ENCODE measurements at regions not wholly inside any gene's neighbourhood (a gene's known extent, or its start where the extent isn't known, plus 50 kb on each side); places are given as distances from the start of the nearest gene placed in this dataset.

DNA sequence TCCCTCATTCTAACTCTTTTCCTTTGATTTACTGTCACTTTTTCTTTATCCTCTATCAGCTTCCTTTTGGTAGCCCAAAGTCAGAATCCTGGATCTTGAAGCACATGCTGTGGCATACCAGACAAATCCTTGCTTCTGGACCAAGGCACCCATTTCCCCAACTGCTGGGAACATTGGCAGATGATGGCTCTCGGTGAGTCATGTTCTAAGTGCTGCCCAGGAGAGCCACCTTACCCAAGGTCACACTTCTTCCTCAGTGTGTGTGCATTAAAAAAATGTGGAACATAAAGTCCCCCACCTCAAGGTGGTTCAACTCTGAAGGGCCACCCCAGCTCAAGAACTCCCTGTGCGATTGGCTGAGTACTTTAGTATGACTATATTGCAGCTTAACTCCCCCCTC is 141.4 kb upstream of the PUM3 start:
- no peak for DNase-seq (ENCODE audit: low spot score)

DNA sequence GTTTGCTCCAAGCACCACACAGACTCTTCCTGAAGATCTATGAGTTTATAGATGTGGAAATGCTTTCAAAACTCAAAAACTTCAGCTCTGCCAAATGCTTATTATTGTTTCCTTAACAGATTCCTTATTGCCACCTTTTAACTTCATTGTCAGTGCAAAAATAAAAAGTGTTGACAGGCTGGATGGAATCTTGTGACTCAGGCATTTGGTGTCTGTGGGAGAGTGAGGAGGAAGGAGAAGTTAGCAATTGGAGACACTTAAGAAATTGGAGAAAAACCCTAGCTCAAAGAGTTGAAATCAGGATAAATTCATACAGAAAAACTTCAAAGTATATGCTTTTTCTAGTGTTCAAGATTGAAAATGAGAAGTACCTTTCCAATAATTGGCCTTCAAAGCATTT is 140.6 kb upstream of the PUM3 start:
- no peak for DNase-seq (ENCODE audit: low spot score)

DNA sequence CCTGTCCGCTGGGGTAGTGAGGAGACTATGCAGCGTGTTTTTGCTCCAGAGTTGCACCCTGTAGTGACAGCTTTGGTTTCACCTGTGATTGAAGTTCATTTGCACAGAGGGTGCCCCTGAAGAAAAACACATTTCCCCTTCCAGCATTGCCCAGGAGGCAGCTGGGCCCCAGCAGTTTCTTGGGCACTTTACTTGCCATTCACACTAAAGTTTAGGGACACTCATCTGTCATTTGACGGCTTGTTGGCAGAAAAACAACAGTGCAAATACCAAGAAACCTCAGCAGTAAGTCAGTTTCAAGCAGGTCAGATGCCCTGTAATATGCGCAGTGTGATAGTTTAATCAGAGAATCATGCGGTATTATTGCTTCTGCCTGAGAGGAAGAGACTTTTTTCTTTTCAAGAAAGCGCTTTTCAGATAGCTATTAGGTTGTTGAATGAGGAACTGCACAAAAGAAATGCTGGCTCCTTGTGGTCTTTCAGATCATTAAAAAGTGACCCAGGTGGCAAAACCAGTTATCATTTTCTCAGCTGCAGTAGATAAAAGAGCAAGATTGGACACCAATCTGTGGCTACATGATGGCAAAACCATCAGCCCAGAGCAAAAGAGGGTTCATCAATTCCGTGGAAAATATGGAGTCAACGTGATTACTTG is 136.2 kb upstream of the PUM3 start:
- DNase-seq (ENCODE audit: low spot score): no peak

DNA sequence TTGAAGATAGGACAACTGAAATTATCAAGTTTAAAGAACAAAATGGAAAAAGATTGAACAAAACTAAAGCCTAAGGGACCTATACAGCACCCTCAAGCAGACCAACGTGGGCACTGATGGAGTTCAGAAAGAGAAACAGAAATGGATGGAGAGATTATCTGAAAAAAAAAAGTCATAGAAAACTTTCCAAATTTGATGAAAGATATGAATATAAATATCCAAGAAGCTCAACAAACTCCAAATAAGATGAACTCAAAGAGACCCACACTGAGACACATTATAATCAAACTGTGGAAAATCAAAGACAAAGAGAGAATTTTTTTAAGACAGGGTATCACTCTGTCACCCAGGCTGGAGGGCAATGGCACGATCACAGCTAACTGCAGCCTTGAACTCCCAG is 128.6 kb upstream of the PUM3 start:
- no peak for DNase-seq (ENCODE audit: low spot score)

DNA sequence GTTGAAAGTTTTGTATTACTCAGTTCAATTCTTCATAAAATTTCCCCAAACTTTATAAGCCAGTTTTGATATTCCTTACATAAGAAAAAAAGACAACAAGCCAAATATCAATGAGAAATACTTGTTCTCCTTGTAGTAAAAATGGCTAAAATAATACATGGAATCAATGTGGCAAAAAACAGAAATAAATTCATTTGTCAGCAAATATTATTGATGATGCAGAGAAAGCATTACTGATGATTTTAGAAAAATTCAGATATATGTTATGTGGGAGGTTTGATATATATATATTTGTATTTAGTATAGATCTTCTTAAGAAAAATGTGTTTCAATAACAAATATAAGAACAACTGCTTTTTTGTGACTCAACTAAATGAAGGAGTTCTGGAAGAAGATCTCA is 127.0 kb upstream of the PUM3 start:
- DNase-seq (ENCODE audit: low spot score): no peak

DNA sequence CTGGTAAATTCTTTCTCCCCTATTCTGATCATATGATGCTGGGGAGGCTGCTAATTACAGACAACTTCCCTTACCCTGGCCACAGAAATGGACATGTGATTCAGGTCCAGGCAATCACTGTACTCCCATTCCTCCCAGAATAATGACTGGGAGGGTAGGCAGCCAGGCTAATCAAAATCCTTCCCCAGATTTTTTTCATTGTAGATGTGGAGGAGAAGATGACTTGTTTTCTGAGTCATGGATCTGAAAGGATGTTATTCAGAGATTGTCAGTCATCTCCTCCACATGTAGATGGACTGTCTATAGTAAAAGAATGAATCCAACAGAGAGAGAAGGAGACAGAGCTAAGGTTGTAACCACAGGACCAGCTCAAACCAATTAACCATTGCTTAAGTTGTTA is 123.9 kb upstream of the PUM3 start:
- DNase-seq (ENCODE audit: low spot score): no peak

DNA sequence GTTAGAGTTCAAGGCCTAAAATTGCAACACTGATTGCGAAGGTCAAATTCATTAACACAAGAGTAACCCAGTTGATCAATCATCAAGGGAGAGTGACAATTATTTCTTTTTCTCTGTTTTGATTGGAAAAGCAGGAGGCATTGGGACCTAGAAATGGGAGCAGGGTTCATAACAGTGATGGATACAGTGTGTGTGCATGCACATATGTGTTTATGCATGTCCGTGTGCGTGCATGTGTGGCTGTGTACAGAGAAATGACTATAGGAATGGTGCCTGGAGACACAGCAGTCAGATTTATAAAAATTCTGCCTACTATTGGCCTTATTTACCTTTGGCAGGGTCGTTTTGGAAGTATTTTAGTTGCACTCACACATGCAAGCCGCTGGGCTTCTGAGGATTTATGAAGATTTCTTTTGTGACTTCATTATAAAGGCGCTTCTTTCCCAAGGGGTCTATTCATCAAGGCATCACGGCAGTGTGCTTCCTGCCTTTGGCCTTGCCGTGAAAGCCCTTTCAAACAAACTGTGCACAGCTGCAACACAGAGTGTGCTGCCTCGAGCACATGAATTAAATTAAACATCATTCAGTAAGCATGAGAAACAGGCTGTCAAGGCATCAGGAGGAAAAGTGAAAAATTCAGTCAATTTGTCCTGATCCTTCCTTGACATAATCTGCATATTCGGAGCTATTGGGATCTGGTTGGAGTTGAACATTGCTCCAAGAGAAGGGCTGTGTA is 122.8 kb upstream of the PUM3 start:
- no peak for DNase-seq (ENCODE audit: low spot score)

DNA sequence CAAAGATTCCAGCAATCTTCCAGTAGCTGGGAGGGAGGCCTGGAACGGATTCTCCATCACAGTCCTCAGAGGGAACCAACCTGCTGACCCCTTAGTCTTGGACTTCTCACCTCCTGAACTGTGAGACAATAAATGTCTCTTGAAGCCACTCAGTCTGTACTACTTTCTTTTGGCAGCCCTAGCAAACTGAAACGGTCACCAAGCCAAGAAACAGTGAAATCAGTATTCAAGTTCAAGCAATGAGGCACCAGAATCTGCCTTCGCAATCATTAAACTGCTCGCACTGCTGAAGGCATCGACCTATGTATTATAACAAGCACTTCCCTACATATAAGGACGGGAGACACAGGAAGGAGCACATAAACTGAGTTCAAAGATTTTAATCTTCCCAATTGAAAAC is 120.6 kb upstream of the PUM3 start:
- DNase-seq (ENCODE audit: low spot score): no peak

DNA sequence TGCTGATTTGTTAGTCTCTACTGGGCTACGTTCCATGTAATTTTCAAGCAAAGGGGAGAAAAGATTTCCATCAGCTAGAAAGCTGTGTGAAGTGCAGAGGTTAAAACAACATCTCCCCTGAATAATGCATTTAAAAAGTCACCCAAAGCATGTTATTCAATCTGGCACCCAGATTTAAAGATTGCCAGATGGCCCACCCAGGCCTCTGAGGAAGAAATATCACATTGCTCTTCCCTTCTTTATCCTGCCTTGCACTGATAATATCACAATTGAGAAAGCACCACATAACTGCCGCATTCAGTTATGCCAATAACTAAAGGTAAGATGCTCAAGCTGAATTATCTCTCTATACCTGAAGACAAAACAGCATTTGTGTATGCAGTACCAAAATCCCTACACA is 119.4 kb upstream of the PUM3 start:
- DNase-seq (ENCODE audit: low spot score): no peak

DNA sequence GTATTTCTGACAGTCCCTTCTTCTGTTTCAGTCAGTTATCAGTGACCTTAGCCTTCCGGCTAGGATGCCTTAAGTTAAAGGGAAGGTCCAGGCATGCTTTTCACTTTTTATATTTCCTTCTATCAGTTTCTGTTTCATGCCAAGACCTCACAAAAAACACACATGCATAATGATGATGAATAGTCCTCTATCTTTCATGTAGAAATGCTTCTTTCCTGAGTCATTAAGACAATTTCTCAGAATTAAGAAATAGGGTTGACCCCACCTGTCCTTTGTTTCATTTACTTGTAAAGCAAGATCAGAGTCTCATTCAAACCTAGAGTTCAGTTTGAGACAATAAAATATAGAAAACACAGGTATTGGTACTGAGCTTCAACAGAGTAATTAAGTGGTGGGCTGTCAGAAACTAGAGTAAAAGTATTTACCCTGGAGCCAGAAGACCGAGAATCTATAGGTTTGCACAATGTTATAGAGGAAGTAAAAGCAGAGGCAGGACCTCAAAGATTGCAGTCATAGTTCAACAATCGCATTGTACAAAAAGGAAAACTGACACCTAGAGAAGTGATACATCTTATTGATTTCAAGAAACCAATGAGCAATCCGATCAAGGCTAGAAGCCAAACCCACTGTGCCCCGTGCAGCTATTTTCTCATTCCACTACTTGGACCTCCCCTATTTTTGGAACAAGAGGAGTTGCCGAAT is 118.7 kb upstream of the PUM3 start:
- DNase-seq (ENCODE audit: low spot score): no peak

DNA sequence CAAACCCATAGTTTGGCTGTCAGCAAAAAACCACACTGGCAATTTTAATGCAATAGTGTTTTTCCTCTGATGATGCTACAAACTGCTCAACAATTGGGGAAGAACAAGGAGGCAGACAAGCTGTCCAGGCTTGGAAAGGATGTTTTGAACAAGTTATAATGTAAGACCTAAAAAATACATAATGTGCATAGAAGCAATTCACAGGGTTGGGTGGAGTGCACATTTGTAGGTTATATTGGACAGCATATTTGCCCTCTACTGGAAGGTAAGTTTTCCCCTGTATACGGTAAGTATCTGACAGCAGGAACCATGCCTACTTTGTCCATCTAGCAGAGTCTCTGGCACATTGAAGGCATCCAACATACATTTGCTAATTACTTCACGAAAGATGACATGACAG is 114.3 kb upstream of the PUM3 start:
- DNase-seq (ENCODE audit: low spot score): no peak

DNA sequence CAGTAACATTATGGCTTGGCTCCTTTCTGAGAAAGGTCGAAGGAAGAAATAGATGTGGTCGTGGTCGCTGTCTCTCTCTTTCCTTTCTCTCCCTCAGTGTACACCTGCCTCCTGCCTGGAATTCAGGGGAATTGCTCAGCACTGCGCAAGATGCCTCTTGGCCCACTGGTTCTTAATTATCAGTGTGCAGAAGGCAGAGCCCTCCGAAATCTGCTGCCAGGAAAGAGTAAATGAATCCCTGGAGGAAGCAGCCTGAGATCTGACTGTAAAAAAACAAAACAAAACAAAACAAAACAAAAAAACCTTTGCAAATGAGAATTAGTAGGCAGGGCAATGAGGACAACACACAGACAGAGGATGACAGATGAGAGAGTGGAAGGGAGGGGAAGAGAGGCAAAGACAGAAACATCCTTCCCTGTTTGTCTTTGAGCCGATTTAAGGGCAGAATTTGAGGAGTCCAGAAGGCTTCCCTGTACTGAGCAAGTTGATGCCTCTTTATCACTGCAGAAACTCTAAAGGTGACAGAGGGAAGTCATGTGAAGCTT is 113.8 kb upstream of the PUM3 start:
- no peak for DNase-seq (ENCODE audit: low spot score)

DNA sequence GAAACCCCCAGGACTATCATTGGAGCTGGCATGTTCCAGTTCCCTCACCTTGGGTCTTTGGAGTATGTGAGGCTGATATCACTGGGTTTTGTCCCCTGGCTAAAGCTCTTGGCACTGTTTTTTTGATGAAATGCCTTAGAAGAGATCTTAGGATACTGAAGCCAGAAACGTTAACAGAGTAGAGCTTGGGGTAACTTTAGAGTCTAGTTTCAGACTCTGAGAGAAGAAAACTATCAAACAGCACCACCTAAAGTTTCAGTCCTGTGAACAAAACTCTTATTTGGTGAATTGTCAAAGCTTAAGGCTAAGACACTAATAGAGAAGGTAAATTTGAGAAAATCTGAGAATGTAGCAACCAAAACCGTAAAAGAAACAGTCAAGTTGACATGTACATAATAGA is 111.7 kb upstream of the PUM3 start:
- no peak for DNase-seq (ENCODE audit: low spot score)

DNA sequence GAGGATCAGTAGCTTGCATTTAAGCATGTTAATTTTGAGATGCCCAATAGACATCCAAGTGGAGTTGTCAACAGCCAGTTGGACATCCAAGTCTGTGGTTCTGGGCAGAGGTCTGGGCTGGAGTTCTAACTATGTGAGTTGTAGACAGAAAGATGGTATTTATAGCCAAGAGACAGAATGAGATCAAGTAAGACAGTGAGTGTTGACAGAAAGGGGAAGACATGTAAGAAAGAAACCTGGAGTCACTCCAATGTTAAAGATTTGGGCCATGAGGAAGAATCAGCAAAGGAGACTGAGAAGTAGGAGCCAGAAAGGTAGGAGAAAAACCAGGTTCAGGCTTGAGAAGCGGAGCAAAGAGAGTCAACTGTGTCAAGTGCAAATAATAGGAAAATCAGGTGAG is 95.5 kb upstream of the PUM3 start:
- no peak for DNase-seq (ENCODE audit: low spot score)

DNA sequence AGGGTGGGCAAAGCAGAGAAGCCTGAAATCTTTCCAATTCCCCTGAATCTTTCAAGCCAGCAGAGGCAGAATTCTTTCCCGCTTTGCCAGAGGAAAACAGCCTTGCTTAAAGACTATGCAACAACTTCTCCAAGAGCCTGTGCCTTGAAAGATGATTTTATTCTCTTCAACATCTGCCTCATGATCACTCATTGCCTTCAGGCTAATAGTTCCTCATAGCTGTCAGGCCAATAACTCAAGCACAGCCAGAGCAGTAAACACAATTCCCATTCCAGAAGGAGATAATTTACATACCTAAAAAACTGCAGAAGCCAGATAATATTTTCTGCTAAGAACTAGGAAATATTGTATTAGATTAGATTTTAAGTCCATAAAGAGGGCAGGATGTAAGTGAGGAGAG is 92.3 kb upstream of the PUM3 start:
- DNase-seq (ENCODE audit: low spot score): no peak

DNA sequence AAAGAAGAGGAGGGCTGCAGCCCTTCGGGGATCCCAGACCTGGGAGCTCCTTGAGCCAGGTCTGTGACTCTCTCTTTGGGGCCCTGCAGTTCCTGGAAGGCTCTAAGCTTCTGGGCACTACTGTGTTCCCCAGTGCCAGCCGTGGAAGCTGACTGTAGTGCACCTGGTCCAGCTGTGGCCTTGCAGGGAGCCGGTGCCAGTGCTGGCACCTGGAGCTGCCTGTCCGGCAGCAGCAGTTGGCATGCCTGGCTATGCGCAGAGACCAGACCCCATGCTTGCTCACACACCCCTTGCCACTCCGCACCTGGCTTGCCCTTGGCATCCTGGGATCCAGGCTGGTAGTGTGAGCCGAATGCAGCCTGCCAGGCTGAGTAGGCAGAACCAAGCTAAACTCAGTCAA is 91.0 kb upstream of the PUM3 start:
- DNase-seq (ENCODE audit: low spot score): no peak

DNA sequence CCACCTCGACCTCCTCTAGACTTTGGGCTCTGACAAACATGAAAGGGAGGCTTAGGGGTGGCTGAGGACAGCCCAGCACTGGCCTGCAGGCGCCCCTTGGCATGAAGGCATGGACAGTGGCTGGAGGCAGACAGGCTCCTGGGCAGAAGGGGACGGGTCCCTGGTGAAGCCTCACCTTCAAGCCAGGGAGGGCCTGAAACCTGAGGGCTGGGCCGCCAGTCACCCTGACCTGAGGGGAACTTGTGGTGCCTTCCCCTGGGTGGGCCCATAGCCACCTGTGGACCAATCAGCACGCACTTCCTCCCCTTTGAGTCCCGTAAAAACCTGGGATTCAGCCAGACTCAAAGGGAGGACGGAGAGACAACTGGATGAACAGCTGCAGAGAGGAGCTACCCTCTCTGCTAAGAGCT is 90.4 kb upstream of the PUM3 start:
- no peak for DNase-seq (ENCODE audit: low spot score)

DNA sequence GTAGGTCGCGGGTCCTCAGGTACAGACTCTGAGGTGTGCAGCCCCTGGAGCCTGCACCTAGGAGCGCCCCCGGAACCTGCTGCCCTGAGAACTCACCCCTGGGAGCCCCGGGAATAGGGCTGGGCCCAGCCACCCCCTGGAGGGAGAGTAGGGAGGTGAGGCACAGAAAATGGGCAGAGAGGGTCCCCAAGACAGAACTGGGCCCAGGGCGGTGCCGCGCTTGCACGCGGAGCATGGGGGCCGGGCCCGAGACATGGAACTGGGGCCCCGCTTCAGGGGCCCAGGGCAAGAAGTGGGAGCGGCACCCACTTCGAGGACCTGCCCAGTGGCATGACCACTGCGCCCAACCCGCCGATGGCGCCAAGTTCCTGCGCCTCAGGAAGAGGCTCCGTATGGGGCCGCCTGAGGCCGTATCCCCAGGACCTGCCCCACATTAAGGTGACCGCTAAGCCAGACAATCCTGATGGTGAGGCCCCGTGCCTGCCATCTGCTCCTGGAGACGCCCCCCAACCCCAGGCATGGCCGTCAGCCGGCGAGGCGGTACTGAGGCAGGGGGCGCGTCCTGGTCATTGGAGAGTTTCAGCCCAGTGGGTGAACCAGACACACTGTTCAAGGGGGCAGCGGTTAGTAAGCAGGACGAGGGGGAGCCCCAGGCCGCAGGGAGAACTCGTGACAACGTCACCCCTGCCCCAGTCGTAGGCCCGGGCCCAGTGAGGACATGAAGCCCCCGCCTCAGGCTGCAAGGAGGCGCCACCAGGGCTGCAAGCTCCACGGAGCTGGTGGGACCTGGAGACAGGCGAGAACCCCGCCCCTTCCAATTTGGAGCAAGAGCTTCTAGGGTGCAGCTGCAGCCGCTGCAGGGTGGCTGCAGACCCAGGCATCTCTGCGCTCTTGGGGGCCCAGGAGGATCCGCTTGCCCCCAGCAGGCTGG is 89.5 kb upstream of the PUM3 start:
- DNase-seq (ENCODE audit: low spot score): no peak

DNA sequence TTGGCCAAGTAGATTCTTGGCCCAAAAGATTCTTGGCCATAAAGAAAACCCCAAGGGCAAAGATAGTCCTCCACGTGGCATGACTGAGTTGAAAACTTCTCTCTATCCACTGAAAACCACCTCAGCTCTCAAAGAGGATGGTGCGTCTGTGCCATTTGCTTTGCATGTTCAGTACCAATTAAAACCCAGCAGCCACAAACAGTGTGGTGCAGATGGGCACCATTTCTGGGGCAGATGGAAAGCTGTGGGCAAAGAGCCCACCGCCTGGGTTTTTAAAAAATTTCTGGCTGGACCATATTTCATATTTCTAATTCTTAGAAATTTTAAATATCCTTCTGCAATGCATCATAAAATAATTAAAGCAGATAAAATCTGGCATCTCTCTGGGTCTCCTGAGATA is 84.5 kb upstream of the PUM3 start:
- no peak for DNase-seq (ENCODE audit: low spot score)

DNA sequence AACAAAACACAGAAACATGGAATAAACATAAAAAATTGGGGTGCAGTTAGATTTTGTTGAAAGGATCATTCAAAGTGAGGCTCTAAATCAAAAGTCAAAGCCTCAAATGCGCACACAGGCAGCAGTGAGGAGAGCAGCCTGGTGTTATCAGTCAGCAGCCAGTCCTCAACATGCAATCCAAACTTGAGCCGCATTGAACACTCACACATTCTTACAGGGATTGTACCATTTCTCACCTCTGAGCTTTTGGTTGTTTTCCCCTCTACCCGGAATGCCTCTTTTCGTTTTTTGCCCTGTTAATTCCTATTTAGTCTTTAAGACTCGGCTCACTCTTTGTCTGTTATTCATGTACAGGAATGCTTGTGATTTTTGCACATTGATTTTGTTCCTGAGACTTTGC is 81.1 kb upstream of the PUM3 start:
- no peak for DNase-seq (ENCODE audit: low spot score)

DNA sequence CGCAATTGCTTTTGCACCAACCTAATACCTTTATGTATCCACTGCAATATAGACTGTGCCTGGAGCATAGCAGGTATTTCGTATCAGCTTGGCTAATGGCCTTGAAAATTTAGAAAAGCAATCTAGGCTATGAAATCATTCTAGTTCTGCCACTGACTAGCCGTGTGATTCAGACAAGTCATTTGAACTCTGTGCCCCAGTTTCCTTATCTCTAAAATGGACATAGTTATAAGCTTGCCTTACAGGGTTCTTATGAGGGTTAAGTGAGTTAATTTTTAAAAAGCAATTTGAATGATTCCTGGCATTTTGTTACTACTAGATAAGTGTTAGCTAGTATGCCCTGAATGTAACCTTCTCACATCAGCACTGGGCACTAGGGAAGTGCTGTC is 80.5 kb upstream of the PUM3 start:
- DNase-seq (ENCODE audit: low spot score): no peak

DNA sequence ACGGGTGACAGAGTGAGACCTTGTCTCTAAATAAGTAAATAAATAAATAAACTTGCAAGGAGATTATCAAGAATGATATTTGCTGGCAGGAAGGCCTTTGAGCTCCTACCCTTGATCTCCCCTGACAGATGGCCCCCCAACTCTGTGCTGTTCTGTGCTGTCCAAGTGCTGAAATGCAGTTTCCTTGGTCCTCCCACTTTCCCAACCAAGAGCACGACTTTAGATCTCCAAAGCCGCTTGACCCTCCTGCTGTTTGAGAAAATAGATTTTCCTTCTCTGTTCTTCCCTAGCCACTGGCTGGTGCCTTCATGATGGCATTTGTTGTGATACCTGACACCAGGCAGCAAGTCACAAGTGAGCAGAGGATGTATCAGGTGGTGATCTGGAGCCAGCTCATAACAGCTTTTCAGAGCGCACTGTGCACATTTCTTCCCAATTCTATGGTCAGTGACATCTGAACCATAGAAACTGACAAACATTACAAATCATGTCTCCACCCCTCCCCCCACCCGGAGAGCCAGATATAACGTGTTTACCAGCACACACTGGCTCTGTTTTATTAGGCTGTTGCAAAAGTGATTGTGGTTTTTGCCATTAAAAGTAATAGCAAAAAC is 80.0 kb upstream of the PUM3 start:
- no peak for DNase-seq (ENCODE audit: low spot score)
